Gastrocnemius medialis (tissue), 4 donors: ENCODE measurements at regions not wholly inside any gene's neighbourhood (a gene's known extent, or its start where the extent isn't known, plus 50 kb on each side); places are given as distances from the start of the nearest gene placed in this dataset.

ENCODE experiments used
- POLR2A ChIP-seq, 2 donors: fragments of 450-650 bp; IDR thresholded peaks; one replicate each; pipeline ENCODE4 v1.6.1; 2017; ENCODE audit warnings: antibody characterized with exemption in 2 of 2, mild to moderate bottlenecking in 2 of 2, moderate library complexity in 2 of 2
- TF ChIP-seq, protein P1 (sequence below), 5 experiments: fragments of 450-650 bp in 3 of 5; fragments of 200-600 bp in 2 of 5; sonication (generic) in 2 of 5; IDR thresholded peaks in 4 of 5; conservative IDR thresholded peaks in 1 of 5; 1 replicate in 4 of 5; 2 replicates in 1 of 5; pipeline ENCODE4 v1.5.1; 2016 to 2019; ENCODE audit warnings: antibody characterized with exemption in 5 of 5, mild to moderate bottlenecking in 3 of 5, moderate library complexity in 3 of 5

DNA sequence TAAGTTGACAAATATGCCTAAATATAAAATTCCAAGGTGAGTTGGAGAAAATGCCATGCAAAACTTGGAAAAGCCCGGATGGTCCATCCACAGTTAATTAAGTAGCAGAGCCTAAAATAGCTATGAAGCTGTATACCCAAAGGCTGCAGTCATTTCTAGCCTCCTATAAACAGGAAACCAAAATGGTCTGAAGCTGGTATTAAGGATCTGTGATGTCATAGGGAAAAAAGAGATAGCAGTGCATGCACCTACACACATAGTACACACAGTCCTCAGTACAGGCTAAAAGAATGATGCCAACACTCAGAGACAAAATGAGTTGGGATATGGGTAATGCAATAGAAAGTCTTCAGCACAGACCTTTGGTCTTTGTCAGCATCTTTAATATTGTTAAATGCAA is 736.9 kb downstream of the EFNB2 start:
- TF ChIP-seq, protein P1, sequence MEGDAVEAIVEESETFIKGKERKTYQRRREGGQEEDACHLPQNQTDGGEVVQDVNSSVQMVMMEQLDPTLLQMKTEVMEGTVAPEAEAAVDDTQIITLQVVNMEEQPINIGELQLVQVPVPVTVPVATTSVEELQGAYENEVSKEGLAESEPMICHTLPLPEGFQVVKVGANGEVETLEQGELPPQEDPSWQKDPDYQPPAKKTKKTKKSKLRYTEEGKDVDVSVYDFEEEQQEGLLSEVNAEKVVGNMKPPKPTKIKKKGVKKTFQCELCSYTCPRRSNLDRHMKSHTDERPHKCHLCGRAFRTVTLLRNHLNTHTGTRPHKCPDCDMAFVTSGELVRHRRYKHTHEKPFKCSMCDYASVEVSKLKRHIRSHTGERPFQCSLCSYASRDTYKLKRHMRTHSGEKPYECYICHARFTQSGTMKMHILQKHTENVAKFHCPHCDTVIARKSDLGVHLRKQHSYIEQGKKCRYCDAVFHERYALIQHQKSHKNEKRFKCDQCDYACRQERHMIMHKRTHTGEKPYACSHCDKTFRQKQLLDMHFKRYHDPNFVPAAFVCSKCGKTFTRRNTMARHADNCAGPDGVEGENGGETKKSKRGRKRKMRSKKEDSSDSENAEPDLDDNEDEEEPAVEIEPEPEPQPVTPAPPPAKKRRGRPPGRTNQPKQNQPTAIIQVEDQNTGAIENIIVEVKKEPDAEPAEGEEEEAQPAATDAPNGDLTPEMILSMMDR (IDR thresholded peaks at IDR 0.05 in 4 of 5, conservative IDR thresholded peaks at IDR 0.05 in 1 of 5): no peak
- TF ChIP-seq POLR2A (IDR thresholded peaks at IDR 0.05): no peak
